HepG2 (cell line): ENCODE measurements at regions not wholly inside any gene's neighbourhood (a gene's known extent, or its start where the extent isn't known, plus 50 kb on each side); places are given as distances from the start of the nearest gene placed in this dataset.

Experiments used
- ARID5B ChIP-seq: IDR thresholded peaks from 2 replicates; pipeline ENCODE4 v1.4.0; 2020; ENCODE audit warnings: mild to moderate bottlenecking, missing genetic modification reagents
- DPF2 ChIP-seq: sonication (generic); formaldehyde crosslinking; IDR thresholded peaks from 2 replicates; pipeline ENCODE4 v1.4.0; 2020; ENCODE audit warnings: mild to moderate bottlenecking, low read depth, missing genetic modification reagents, borderline replicate concordance
- ZNF407 ChIP-seq: sonication (generic); formaldehyde crosslinking; IDR thresholded peaks from one replicate; pipeline ENCODE4 v1.5.1; 2020; ENCODE audit warnings: mild to moderate bottlenecking, missing genetic modification reagents; ENCODE audit errors: not compliant biosample characterization
- ZNF773 ChIP-seq: sonication (generic); formaldehyde crosslinking; IDR thresholded peaks from 2 replicates; pipeline ENCODE4 v1.4.0; 2020; ENCODE audit warnings: missing genetic modification reagents, borderline replicate concordance

GRCh38 chr9:117595650-117596049, 108.6 kb upstream of the TLR4 start (continued):
- no peak for TF ChIP-seq ZNF407
- TF ChIP-seq ZNF773 (CRISPR knock-in tag), result no peak
- no peak for TF ChIP-seq DPF2 (CRISPR knock-in tag)
- no peak for TF ChIP-seq ARID5B (CRISPR knock-in tag)
